Islet precursor cell (in vitro differentiated cells): ENCODE measurements at regions not wholly inside any gene's neighbourhood (a gene's known extent, or its start where the extent isn't known, plus 50 kb on each side); places are given as distances from the start of the nearest gene placed in this dataset.
"Not testable (repeated sequence)": the region's sequence is repeated elsewhere in the genome, so short reads cannot be mapped to it uniquely, and the experiment has no call there.

Experiments used
- DNase-seq: peaks from one replicate; pipeline ENCODE4 v3.0.0-alpha.2; 2018

GRCh38 chr10:33100781-33101391 lies 142.9 kb upstream of the ITGB1 start:
- DNase-seq: peak; percentile 79

GRCh38 chr10:33099748-33100147 lies 141.7 kb upstream of the ITGB1 start:
- DNase-seq: no peak

DNA sequence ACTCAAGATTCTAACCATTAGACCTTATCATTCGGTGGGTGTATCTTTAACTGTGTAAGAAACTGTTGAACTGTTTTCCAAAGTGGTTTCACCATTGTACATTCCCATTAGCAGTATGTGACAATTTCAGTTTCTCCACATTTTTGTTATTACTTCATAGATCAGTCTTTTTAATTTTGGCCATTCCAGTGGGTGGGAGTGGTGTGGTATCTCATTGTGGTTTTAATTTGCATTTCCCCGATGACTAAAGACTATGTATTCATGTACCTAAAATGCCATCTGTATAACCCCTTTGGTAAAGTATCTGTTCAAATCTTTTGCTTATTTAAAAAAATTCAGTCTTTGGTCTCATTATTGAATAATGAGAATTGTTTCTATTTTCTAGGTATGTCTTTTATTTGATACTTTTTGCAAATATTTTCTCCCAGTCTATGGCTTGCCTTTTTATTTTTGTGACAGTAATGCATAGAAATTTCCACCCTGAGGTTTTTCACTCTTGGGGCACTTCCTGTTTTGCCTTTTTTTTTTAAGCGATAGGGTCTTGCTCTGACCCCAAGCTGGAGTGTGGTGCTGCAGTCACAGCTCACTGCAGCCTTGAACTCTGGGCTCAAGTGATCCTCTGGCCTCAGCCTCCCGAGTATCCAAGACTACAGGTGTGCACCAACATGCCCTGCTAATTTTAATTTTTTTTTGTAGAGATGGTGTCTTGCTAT lies 141.1 kb upstream of the ITGB1 start:
- no peak for DNase-seq

DNA sequence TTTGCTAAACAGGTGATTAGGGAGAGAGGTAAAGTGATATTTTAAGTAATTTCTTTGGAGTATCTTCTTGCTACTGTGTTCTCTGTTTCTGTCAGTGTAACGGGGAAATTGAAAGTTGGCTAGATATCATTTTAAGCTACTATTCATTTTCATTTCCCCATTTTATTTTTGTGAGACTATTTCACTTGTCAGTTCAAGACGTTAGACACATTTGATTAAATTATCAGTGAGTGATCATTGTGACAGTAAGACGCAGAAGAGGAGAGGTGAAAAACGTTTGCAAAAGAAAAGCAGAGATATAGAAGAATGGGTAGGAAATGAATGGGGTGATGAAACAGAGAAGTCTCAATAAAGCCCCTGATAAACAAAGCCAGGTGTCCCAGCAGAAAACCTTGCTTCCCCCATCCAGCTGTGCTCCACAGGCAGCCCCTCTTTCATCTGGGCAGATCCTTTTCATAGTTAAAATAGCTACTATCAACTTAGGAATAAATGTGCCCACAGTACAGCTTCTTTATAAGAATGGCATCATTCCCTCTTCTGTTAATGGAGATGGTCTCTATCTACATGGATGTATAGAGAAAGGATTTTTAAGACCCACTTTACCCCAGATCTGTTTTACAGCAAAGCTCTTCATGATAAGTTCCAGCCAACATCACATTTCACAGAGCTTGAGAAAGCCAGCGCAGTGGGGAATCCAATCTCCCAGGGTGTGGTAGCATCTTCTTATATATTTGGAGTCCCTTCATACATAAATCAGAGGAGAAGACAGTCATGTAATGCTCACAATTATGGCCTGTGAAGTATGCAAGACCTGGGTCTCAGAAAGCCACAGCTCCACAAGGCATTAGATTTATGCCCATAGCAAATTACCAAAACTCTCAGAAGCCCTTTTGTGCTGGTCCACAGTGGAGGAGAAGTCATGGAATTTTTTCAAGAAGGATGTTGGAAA lies 138.1 kb upstream of the ITGB1 start:
- no peak for DNase-seq

- DNase-seq: no peak
These were observed 136.4 kb upstream of the ITGB1 start for GRCh38 chr10:33094263-33095051.

- no peak for DNase-seq
These were observed 135.3 kb upstream of the ITGB1 start for GRCh38 chr10:33093362-33093761.

- no peak for DNase-seq
These were observed 134.6 kb upstream of the ITGB1 start for GRCh38 chr10:33092596-33092995.

- no peak for DNase-seq
These were observed 133.2 kb upstream of the ITGB1 start for GRCh38 chr10:33091201-33091600.

DNA sequence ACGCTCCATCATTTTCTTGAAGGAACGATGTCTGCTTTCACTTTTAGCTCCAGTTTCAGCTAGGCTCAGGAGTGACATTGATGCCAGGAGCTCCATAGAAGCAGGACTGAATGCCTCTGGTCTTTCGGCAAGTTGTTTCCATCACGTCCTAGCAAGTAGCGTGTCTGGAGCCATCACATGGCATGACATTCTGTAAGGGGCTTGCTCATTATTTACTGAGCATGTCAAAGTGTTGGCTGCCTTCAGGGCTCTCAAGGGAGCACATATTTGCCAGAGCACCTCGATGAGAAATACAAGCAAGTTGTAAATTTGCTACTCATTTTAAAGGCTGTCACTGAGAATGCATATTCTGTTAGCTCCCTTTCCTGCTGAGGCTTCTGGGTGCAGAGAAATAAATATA lies 131.0 kb upstream of the ITGB1 start:
- DNase-seq: no peak

- DNase-seq: no peak
These were observed 129.9 kb upstream of the ITGB1 start for GRCh38 chr10:33087922-33088321.

GRCh38 chr10:33087152-33087551 lies 129.1 kb upstream of the ITGB1 start:
- no peak for DNase-seq

DNA sequence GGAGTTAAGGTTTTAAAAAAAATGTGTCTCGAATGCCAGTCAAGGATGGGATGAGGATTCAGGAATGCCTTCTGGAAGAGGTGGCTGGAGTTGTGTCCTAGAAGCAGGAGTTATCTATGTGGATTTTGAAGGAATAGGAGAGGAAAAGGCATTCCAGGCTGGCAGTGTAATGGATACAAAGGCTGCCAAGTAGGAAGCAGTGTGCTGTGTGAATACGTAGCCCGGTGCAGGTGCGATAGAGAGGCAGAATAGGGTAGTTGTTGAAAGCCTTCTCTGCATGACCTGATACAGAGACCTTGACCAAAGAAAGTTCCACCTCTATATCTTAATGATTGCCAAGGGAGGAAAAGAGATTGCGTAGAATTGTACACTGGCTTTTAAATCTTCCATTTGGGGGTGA lies 128.1 kb upstream of the ITGB1 start:
- no peak for DNase-seq

GRCh38 chr10:33085313-33085833 lies 127.3 kb upstream of the ITGB1 start:
- no peak for DNase-seq

DNA sequence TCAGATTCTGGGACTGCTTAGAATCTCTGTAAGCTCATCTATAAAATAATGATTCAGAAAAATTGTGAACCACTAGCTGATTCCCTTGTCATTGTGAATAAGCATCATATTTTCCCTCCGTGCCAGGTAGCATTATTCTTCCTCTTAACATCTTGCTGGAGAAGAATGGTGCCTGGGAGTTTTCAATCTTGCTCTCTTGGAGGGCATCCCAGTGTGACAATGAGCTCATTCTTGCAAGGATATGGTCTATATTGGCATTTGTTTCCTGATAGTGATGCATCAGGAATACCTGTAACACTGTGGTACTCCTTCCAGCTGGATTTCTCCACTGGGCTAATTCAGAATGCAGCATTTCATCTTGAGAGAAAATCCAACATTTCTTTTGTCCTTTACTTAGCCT lies 126.4 kb upstream of the ITGB1 start:
- DNase-seq: no peak

GRCh38 chr10:33082373-33082895 lies 124.4 kb upstream of the ITGB1 start:
- no peak for DNase-seq

- DNase-seq: not testable (repeated sequence)
These were observed 122.4 kb upstream of the ITGB1 start for GRCh38 chr10:33080467-33080866.

- DNase-seq: no peak
These were observed 116.4 kb upstream of the ITGB1 start for GRCh38 chr10:33074443-33074842.

DNA sequence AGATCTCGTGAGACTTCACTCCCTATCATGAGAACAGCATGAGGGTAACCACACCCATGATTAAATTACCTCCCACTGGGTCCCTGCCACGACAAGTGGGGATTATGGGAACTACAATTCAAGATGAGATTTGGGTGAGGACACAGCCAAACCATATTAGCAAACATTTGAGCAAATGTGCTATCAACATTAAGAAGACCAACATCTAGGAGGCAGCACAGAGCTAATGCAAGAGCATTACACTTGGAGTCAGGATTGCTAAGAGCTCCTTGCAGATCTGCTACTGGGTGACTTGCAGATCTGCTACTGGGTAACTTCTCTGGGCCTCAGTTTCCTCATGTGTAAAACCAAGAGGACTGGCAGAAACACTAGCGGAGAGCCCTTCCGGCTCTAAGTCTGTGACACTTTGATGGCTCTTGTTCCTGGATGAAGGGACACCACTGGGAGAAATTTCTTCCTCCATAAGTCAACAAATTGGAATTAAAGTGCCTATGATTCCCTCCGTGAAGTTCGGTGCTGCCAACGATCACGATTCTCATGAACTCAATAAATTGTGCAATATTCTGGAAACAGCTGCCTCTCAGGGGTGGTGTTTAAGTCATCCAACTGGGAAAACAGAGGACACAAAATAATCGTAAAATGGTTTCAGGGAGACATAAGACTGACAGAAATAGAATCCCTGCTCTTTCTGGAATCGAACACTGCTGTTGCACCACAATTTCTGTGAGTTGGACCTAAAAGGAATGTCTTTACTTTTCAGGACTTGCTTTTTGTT lies 115.8 kb upstream of the ITGB1 start:
- DNase-seq: no peak

DNA sequence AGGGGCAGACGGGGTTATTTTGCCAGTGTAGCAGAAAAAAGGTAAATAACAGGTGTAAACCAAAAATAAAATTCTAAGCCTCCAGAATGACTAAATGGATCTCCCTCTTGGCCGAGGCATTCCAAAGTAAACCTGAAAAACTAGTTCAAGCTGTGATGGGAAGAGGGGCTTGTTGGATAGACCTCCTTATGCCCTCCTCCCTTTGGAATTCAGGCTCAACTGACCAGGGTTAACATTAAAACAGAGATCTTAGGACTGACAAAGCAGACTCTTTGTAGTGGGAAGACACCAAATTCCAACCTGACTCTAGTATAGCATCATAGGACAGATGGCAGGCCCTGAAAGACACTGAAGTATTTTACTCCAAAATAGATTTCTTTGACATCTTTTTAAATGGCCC lies 113.8 kb upstream of the ITGB1 start:
- peak; percentile 85 for DNase-seq

GRCh38 chr10:33070101-33070500 lies 112.1 kb upstream of the ITGB1 start:
- DNase-seq: no peak

- no peak for DNase-seq
These were observed 109.9 kb upstream of the ITGB1 start for GRCh38 chr10:33067917-33068316.

GRCh38 chr10:33067481-33067880 lies 109.5 kb upstream of the ITGB1 start:
- DNase-seq: no peak
